HFFc6 (cell line): ENCODE measurements at regions not wholly inside any gene's neighbourhood (a gene's known extent, or its start where the extent isn't known, plus 50 kb on each side); places are given as distances from the start of the nearest gene placed in this dataset.
"Not testable (repeated sequence)": the region's sequence is repeated elsewhere in the genome, so short reads cannot be mapped to it uniquely, and the experiment has no call there.

Source experiments
- DNase-seq: peaks from one replicate; pipeline ENCODE4 v3.0.0-alpha.2; 2018
- H3K27ac Mint-ChIP-seq: 2 replicates; pipeline ENCODE4 v1.8.0; 2020; ENCODE audit warnings: mild to moderate bottlenecking, mixed read lengths
- H3K27me3 Mint-ChIP-seq: 2 replicates; pipeline ENCODE4 v1.8.0; 2021; ENCODE audit warnings: mild to moderate bottlenecking, moderate library complexity, mixed read lengths; ENCODE audit not compliant: insufficient read depth
- H3K36me3 Mint-ChIP-seq: 2 replicates; pipeline ENCODE4 v1.8.0; 2021; ENCODE audit warnings: low read depth, mixed read lengths
- H3K4me1 Mint-ChIP-seq: 2 replicates; pipeline ENCODE4 v1.8.0; 2020; ENCODE audit warnings: low read depth, mixed read lengths
- H3K4me3 Mint-ChIP-seq: 2 replicates; pipeline ENCODE4 v1.8.0; 2020; ENCODE audit warnings: mild to moderate bottlenecking, moderate library complexity, mixed read lengths
- H3K9me3 Mint-ChIP-seq: 2 replicates; pipeline ENCODE4 v1.8.0; 2020; ENCODE audit warnings: mild to moderate bottlenecking, mixed read lengths
- TF ChIP-seq, protein P1 (sequence below): fragments of 200-600 bp; sonication (generic); IDR thresholded peaks from 2 replicates; pipeline ENCODE4 v1.5.0; 2021; ENCODE audit warnings: antibody characterized with exemption, mild to moderate bottlenecking

DNA sequence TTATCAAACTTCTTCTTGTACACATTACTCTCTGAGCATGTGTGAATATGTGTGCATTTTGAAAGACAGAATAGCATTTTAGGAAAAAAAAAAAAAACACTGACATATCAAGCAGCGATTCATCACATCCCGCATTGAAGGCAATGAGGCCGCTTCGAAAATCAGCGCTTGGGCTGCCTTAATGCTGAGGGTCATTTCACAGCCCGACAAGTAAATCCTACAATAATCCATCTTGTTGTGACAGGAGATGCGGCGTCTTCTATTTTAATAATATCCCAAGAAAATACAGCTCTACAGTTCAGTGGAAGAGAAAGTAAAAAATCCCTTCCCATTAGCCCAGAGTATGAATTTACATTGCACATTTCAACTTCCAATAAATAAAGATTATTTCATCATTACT lies 389.2 kb upstream of the GRM7 start:
- no peaks in the 10 kb centered on the region for H3K4me1 Mint-ChIP-seq
- no peak overlapping the region for H3K27ac Mint-ChIP-seq
- no peak for DNase-seq
- TF ChIP-seq, protein P1, sequence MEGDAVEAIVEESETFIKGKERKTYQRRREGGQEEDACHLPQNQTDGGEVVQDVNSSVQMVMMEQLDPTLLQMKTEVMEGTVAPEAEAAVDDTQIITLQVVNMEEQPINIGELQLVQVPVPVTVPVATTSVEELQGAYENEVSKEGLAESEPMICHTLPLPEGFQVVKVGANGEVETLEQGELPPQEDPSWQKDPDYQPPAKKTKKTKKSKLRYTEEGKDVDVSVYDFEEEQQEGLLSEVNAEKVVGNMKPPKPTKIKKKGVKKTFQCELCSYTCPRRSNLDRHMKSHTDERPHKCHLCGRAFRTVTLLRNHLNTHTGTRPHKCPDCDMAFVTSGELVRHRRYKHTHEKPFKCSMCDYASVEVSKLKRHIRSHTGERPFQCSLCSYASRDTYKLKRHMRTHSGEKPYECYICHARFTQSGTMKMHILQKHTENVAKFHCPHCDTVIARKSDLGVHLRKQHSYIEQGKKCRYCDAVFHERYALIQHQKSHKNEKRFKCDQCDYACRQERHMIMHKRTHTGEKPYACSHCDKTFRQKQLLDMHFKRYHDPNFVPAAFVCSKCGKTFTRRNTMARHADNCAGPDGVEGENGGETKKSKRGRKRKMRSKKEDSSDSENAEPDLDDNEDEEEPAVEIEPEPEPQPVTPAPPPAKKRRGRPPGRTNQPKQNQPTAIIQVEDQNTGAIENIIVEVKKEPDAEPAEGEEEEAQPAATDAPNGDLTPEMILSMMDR = no peak
- H3K9me3 Mint-ChIP-seq = peaks cover 20% of the 10 kb centered on the region
- H3K4me3 Mint-ChIP-seq = no peak overlapping the region
- H3K36me3 Mint-ChIP-seq = no peaks in the 10 kb centered on the region
- no peaks in the 10 kb centered on the region for H3K27me3 Mint-ChIP-seq

DNA sequence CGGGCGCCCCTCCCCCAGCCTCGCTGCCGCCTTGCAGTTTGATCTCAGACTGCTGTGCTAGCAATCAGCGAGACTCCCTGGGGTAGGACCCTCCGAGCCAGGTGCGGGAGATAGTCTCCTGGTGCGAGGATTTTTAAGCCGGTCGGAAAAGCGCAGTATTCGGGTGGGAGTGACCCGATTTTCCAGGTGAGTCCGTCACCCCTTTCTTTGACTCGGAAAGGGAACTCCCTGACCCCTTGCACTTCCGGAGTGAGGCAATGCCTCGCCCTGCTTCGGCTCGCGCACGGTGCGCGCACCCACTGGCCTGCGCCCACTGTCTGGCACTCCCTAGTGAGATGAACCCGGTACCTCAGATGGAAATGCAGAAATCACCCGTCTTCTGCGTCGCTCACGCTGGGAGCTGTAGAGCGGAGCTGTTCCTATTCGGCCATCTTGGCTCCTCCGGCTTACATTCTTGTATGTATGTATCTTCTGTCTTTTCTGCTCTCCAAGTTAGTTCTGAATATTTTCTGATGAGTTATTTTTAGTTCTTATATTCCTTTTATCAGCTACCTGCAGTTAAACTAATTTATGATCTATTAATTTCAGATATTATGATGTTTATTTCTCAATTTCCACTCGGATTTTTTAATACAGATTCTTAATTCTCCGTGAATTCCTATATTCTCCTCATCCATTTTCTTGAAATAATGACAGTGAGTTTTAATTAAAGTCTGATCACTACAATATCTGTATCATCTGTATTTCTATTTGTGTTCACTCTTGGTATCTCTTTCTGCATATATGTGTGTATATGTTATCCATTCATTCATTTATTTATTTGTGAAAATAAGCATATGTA lies 370.2 kb upstream of the GRM7 start:
- not testable (repeated sequence) for H3K27me3 Mint-ChIP-seq, DNase-seq, H3K36me3 Mint-ChIP-seq, H3K4me1 Mint-ChIP-seq, H3K4me3 Mint-ChIP-seq, H3K27ac Mint-ChIP-seq
- peaks cover 42% of the 10 kb centered on the region for H3K9me3 Mint-ChIP-seq

- no peaks in the 10 kb centered on the region for H3K4me1 Mint-ChIP-seq
- H3K27me3 Mint-ChIP-seq = no peaks in the 10 kb centered on the region
- peaks cover 46% of the 10 kb centered on the region for H3K9me3 Mint-ChIP-seq
- H3K36me3 Mint-ChIP-seq = no peaks in the 10 kb centered on the region; the same call in 1 of the 2 replicates
- H3K27ac Mint-ChIP-seq = no peak overlapping the region
- no peak for DNase-seq
- TF ChIP-seq, protein P1 = no peak
- no peak overlapping the region for H3K4me3 Mint-ChIP-seq
Measured at GRCh38 chr3:6491768-6492167, 369.1 kb upstream of the GRM7 start.

- no peak overlapping the region for H3K27ac Mint-ChIP-seq
- H3K27me3 Mint-ChIP-seq = no peaks in the 10 kb centered on the region
- H3K4me3 Mint-ChIP-seq = no peak overlapping the region
- DNase-seq = no peak
- no peaks in the 10 kb centered on the region; the same call in 1 of the 2 replicates for H3K36me3 Mint-ChIP-seq
- no peaks in the 10 kb centered on the region for H3K4me1 Mint-ChIP-seq
- TF ChIP-seq, protein P1 = no peak
- H3K9me3 Mint-ChIP-seq = peaks cover 46% of the 10 kb centered on the region
Measured at GRCh38 chr3:6492306-6492705, 368.6 kb upstream of the GRM7 start.

DNA sequence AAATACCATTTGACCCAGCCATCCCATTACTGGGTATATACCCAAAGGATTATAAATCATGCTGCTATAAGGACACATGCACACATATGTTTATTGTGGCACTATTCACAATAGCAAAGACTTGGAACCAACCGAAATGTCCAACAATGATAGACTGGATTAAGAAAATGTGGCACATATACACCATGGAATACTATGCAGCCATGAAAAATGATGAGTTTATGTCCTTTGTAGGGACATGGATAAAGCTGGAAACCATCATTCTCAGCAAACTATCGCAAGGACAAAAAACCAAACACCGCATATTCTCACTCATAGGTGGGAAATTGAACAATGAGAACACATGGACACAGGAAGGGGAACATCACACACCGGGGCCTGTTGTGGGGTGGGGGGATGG lies 362.0 kb upstream of the GRM7 start:
- H3K36me3 Mint-ChIP-seq, H3K4me1 Mint-ChIP-seq, H3K27me3 Mint-ChIP-seq, H3K27ac Mint-ChIP-seq, H3K4me3 Mint-ChIP-seq, DNase-seq: not testable (repeated sequence)
- peaks cover 56% of the 10 kb centered on the region for H3K9me3 Mint-ChIP-seq

- no peaks in the 10 kb centered on the region for H3K4me1 Mint-ChIP-seq
- H3K27me3 Mint-ChIP-seq = no peaks in the 10 kb centered on the region
- TF ChIP-seq, protein P1 = no peak
- DNase-seq = no peak
- H3K4me3 Mint-ChIP-seq = no peak overlapping the region
- no peaks in the 10 kb centered on the region for H3K36me3 Mint-ChIP-seq
- no peak overlapping the region for H3K27ac Mint-ChIP-seq
- peaks cover 51% of the 10 kb centered on the region for H3K9me3 Mint-ChIP-seq
Measured at GRCh38 chr3:6504347-6504746, 356.6 kb upstream of the GRM7 start.
